ENCODE measurements at regions not wholly inside any gene's neighbourhood (a gene's known extent, or its start where the extent isn't known, plus 50 kb on each side); places are given as distances from the start of the nearest gene placed in this dataset.

GRCh38 chr12:76708296-76708695, 55.6 kb upstream of the ZDHHC17 start:
- no peak overlapping the region for H3K23ac ChIP-seq (ENCODE audit: low read length)
- H3K18ac ChIP-seq (ENCODE audit: low read length): no peak overlapping the region
- H2AK5ac ChIP-seq (ENCODE audit: low read length): no peak overlapping the region
- no peak overlapping the region for H2AFZ ChIP-seq (ENCODE audit: insufficient read depth, low read length, poor library complexity)
- no peak overlapping the region for H3K27ac ChIP-seq (ENCODE audit: low read depth, low read length)
- no peak overlapping the region for H3K9ac ChIP-seq (ENCODE audit: low read length)
- no peak overlapping the region for H4K91ac ChIP-seq (ENCODE audit: low read depth, low read length)
- no peak overlapping the region for H4K8ac ChIP-seq (ENCODE audit: low read depth, low read length)
- no peak overlapping the region for H3K4ac ChIP-seq (ENCODE audit: low read depth, low read length)
- peaks cover 3% of the 10 kb centered on the region for H3K79me1 ChIP-seq (ENCODE audit: low read length)
- H3K9me3 ChIP-seq (ENCODE audit: insufficient read depth, low read depth, low read length): no peaks in the 10 kb centered on the region
- DNase-seq: no peak
- no peak overlapping the region for H4K12ac ChIP-seq (ENCODE audit: low read depth, low read length)
- no CpG with 5 or more reads among the region's 2 CpGs for WGBS (ENCODE audit: extremely low coverage, insufficient coverage, insufficient read length)
- no peak overlapping the region for H3K4me2 ChIP-seq (ENCODE audit: low read length)
- no peak overlapping the region for H2BK12ac ChIP-seq (ENCODE audit: low read length)
- no peak overlapping the region for H3K14ac ChIP-seq (ENCODE audit: low read length)
- H3K4me3 ChIP-seq (ENCODE audit: low read depth, low read length): no peak overlapping the region
- no peaks in the 10 kb centered on the region for H3K4me1 ChIP-seq (ENCODE audit: control insufficient read depth in 1 of 2, insufficient read depth in 2 of 2, low read length in 2 of 2)
- H2BK120ac ChIP-seq (ENCODE audit: insufficient read depth, low read length, poor library complexity): no peak overlapping the region
- no peaks in the 10 kb centered on the region for H3K79me2 ChIP-seq (ENCODE audit: control insufficient read depth, insufficient read depth, low read length, poor library complexity)
- H3K27me3 ChIP-seq (ENCODE audit: insufficient read depth, low read length): no peaks in the 10 kb centered on the region
- H2BK5ac ChIP-seq (ENCODE audit: low read depth, low read length, poor library complexity): no peak overlapping the region
- no peaks in the 10 kb centered on the region for H3K36me3 ChIP-seq (ENCODE audit: control insufficient read depth in 1 of 2, insufficient read depth in 2 of 2, low read length in 2 of 2)

DNA sequence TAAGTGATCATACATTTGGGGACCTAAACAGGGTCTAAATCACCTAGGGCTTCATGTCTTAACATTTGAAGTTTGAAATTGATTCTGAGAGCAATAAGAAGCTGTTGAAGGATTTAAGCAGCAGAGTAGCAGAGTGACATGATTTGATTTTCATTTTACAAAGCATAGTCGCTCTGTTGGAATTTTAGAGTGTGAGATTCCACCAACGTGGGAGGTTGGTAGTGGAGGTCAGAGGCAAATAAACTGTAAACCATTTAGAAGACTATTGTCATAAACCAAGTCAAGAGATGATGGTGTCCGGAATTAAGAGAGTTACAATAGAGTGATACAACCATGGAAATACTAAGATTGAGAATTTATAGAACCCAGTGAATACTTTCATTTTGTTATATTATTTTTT, 52.7 kb upstream of the ZDHHC17 start:
- H4K8ac ChIP-seq (ENCODE audit: low read depth, low read length): no peak overlapping the region
- H4K91ac ChIP-seq (ENCODE audit: low read depth, low read length): no peak overlapping the region
- no peaks in the 10 kb centered on the region for H3K4me1 ChIP-seq (ENCODE audit: control insufficient read depth in 1 of 2, insufficient read depth in 2 of 2, low read length in 2 of 2)
- DNase-seq: no peak
- no peak overlapping the region for H4K12ac ChIP-seq (ENCODE audit: low read depth, low read length)
- no peak overlapping the region for H2BK5ac ChIP-seq (ENCODE audit: low read depth, low read length, poor library complexity)
- H2AFZ ChIP-seq (ENCODE audit: insufficient read depth, low read length, poor library complexity): no peak overlapping the region
- H2BK120ac ChIP-seq (ENCODE audit: insufficient read depth, low read length, poor library complexity): no peak overlapping the region
- H3K79me1 ChIP-seq (ENCODE audit: low read length): no peaks in the 10 kb centered on the region
- no peaks in the 10 kb centered on the region for H3K79me2 ChIP-seq (ENCODE audit: control insufficient read depth, insufficient read depth, low read length, poor library complexity)
- H2AK5ac ChIP-seq (ENCODE audit: low read length): no peak overlapping the region
- H3K27ac ChIP-seq (ENCODE audit: low read depth, low read length): no peak overlapping the region
- no peak overlapping the region for H3K23ac ChIP-seq (ENCODE audit: low read length)
- H3K36me3 ChIP-seq (ENCODE audit: control insufficient read depth in 1 of 2, insufficient read depth in 2 of 2, low read length in 2 of 2): no peaks in the 10 kb centered on the region
- no peaks in the 10 kb centered on the region for H3K9me3 ChIP-seq (ENCODE audit: insufficient read depth, low read depth, low read length)
- H3K4me2 ChIP-seq (ENCODE audit: low read length): no peak overlapping the region
- H3K9ac ChIP-seq (ENCODE audit: low read length): no peak overlapping the region
- no peak overlapping the region for H2BK12ac ChIP-seq (ENCODE audit: low read length)
- WGBS (ENCODE audit: extremely low coverage, insufficient coverage, insufficient read length): no CpG with 5 or more reads among the region's 3 CpGs
- H3K14ac ChIP-seq (ENCODE audit: low read length): no peak overlapping the region
- no peak overlapping the region for H3K4me3 ChIP-seq (ENCODE audit: low read depth, low read length)
- H3K4ac ChIP-seq (ENCODE audit: low read depth, low read length): no peak overlapping the region
- no peak overlapping the region for H3K18ac ChIP-seq (ENCODE audit: low read length)
- H3K27me3 ChIP-seq (ENCODE audit: insufficient read depth, low read length): no peaks in the 10 kb centered on the region

GRCh38 chr12:76713130-76713529, 50.8 kb upstream of the ZDHHC17 start:
- no peak overlapping the region for H3K4ac ChIP-seq (ENCODE audit: low read depth, low read length)
- H3K36me3 ChIP-seq (ENCODE audit: control insufficient read depth in 1 of 2, insufficient read depth in 2 of 2, low read length in 2 of 2): no peaks in the 10 kb centered on the region
- H3K18ac ChIP-seq (ENCODE audit: low read length): no peak overlapping the region
- no peak overlapping the region for H3K27ac ChIP-seq (ENCODE audit: low read depth, low read length)
- H4K8ac ChIP-seq (ENCODE audit: low read depth, low read length): peak overlapping the region; percentile 54
- no CpG with 5 or more reads among the region's 4 CpGs for WGBS (ENCODE audit: extremely low coverage, insufficient coverage, insufficient read length)
- H3K79me2 ChIP-seq (ENCODE audit: control insufficient read depth, insufficient read depth, low read length, poor library complexity): no peaks in the 10 kb centered on the region
- H3K4me2 ChIP-seq (ENCODE audit: low read length): no peak overlapping the region
- no peak overlapping the region for H2AK5ac ChIP-seq (ENCODE audit: low read length)
- peak overlapping the region; percentile 24 for H3K14ac ChIP-seq (ENCODE audit: low read length)
- H3K27me3 ChIP-seq (ENCODE audit: insufficient read depth, low read length): no peaks in the 10 kb centered on the region
- no peak overlapping the region for H2BK5ac ChIP-seq (ENCODE audit: low read depth, low read length, poor library complexity)
- no peak overlapping the region for H3K23ac ChIP-seq (ENCODE audit: low read length)
- H2BK120ac ChIP-seq (ENCODE audit: insufficient read depth, low read length, poor library complexity): peak overlapping the region; percentile 43
- no peak overlapping the region for H2AFZ ChIP-seq (ENCODE audit: insufficient read depth, low read length, poor library complexity)
- DNase-seq: peak in 1 of 2 donors; percentile 25
- H2BK12ac ChIP-seq (ENCODE audit: low read length): peak overlapping the region; percentile 76
- H3K9me3 ChIP-seq (ENCODE audit: insufficient read depth, low read depth, low read length): no peaks in the 10 kb centered on the region
- no peaks in the 10 kb centered on the region for H3K4me1 ChIP-seq (ENCODE audit: control insufficient read depth in 1 of 2, insufficient read depth in 2 of 2, low read length in 2 of 2)
- no peak overlapping the region for H3K4me3 ChIP-seq (ENCODE audit: low read depth, low read length)
- H4K12ac ChIP-seq (ENCODE audit: low read depth, low read length): peak overlapping the region; percentile 18
- H4K91ac ChIP-seq (ENCODE audit: low read depth, low read length): no peak overlapping the region
- H3K9ac ChIP-seq (ENCODE audit: low read length): no peak overlapping the region
- no peaks in the 10 kb centered on the region for H3K79me1 ChIP-seq (ENCODE audit: low read length)

DNA sequence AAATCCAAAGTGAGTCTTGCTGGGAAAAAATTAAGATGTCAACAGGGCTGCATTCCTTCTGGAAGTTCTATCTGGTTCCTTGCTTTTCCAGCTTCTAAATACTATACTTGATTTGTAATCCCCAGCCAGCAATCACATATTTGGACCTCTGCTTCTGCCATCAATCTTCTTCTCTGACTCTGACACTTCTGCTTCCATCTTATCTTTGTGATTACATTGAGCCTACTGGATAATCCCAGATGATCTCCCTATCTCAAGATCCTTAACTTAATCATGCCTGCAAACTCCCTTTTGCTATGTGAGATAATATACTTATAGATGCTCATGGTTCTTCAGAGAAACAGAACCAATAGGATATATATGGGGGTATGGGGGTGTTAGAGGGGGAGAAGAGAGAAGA, 49.9 kb upstream of the ZDHHC17 start:
- Histone ChIP-seq H3K4me1 (ENCODE audit: control insufficient read depth in 1 of 2, insufficient read depth in 2 of 2, low read length in 2 of 2) (peaks cover 4% of the 10 kb centered on the region in 2 experiments), H2BK5ac (ENCODE audit: low read depth, low read length, poor library complexity) (no peak overlapping the region), H3K36me3 (ENCODE audit: control insufficient read depth in 1 of 2, insufficient read depth in 2 of 2, low read length in 2 of 2) (no peaks in the 10 kb centered on the region), H3K14ac (ENCODE audit: low read length) (no peak overlapping the region), H4K8ac (ENCODE audit: low read depth, low read length) (no peak overlapping the region), H2BK12ac (ENCODE audit: low read length) (no peak overlapping the region), H3K9me3 (ENCODE audit: insufficient read depth, low read depth, low read length) (no peaks in the 10 kb centered on the region), H2AFZ (ENCODE audit: insufficient read depth, low read length, poor library complexity) (no peak overlapping the region), H3K27me3 (ENCODE audit: insufficient read depth, low read length) (no peaks in the 10 kb centered on the region), H3K9ac (ENCODE audit: low read length) (no peak overlapping the region), H4K91ac (ENCODE audit: low read depth, low read length) (no peak overlapping the region), H3K79me1 (ENCODE audit: low read length) (peaks cover 4% of the 10 kb centered on the region), H2AK5ac (ENCODE audit: low read length) (no peak overlapping the region), H3K79me2 (ENCODE audit: control insufficient read depth, insufficient read depth, low read length, poor library complexity) (peaks cover 1% of the 10 kb centered on the region), H3K27ac (ENCODE audit: low read depth, low read length) (no peak overlapping the region), H3K4me3 (ENCODE audit: low read depth, low read length) (no peak overlapping the region), H3K18ac (ENCODE audit: low read length) (no peak overlapping the region), H3K4me2 (ENCODE audit: low read length) (no peak overlapping the region), H4K12ac (ENCODE audit: low read depth, low read length) (no peak overlapping the region), H3K4ac (ENCODE audit: low read depth, low read length) (no peak overlapping the region), H3K23ac (ENCODE audit: low read length) (no peak overlapping the region), H2BK120ac (ENCODE audit: insufficient read depth, low read length, poor library complexity) (no peak overlapping the region)
- no peak for DNase-seq

Measured in trophoblast cell (in vitro differentiated cells and primary cell).